Upper lobe of left lung (tissue), 4 donors: ENCODE measurements at regions not wholly inside any gene's neighbourhood (a gene's known extent, or its start where the extent isn't known, plus 50 kb on each side); places are given as distances from the start of the nearest gene placed in this dataset.

Experiments used
- CTCF ChIP-seq, 6 experiments: fragments of 450-650 bp in 4 of 6; fragments of 200-600 bp in 2 of 6; sonication (generic) in 2 of 6; IDR thresholded peaks; one replicate each; pipeline ENCODE4 v1.5.1; 2016 to 2019; ENCODE audit warnings: antibody characterized with exemption in 6 of 6
- EP300 ChIP-seq, 4 donors: sonication (generic); formaldehyde crosslinking; IDR thresholded peaks; one replicate each; pipeline ENCODE4 v1.5.1; 2017; ENCODE audit warnings: antibody characterized with exemption in 4 of 4, control low read depth in 2 of 4
- POLR2A ChIP-seq, 4 donors: fragments of 450-650 bp; IDR thresholded peaks; one replicate each; pipeline ENCODE4 v1.5.1; 2016 to 2017; ENCODE audit warnings: antibody characterized with exemption in 4 of 4, mild to moderate bottlenecking in 2 of 4
- POLR2AphosphoS5 ChIP-seq, 2 donors: sonication (generic); formaldehyde crosslinking; IDR thresholded peaks; one replicate each; pipeline ENCODE4 v1.5.1; 2017; ENCODE audit warnings: antibody characterized with exemption in 2 of 2

DNA sequence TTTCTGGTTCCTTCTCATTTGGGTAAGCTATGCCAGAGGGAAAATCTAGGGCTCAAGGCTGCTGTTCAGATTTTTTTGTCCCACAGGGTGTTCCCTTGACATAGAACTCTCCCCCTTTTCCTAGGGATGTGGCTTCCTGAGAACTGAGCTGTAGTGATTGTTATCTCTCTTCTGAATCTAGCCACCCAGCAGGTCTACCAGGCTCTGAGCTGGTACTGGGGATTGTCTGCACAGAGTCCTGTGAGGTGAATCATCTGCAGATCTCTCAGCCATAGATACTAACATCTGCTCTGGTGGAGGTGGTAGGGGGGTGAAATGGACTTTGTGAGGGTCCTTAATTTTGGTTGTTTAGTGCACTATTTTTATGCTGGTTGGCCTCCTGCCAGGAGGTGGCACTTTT, 167.3 kb upstream of the PGR start:
- TF ChIP-seq CTCF (IDR thresholded peaks at IDR 0.05): no peak
- no peak for TF ChIP-seq POLR2A (IDR thresholded peaks at IDR 0.05)
- no peak for TF ChIP-seq EP300 (IDR thresholded peaks at IDR 0.05)
- no peak for TF ChIP-seq POLR2AphosphoS5 (IDR thresholded peaks at IDR 0.05)
